ENCODE measurements at regions not wholly inside any gene's neighbourhood (a gene's known extent, or its start where the extent isn't known, plus 50 kb on each side); places are given as distances from the start of the nearest gene placed in this dataset.
A peak's percentile ranks its signal among the peaks of the same experiment; 100 is the strongest.

DNA sequence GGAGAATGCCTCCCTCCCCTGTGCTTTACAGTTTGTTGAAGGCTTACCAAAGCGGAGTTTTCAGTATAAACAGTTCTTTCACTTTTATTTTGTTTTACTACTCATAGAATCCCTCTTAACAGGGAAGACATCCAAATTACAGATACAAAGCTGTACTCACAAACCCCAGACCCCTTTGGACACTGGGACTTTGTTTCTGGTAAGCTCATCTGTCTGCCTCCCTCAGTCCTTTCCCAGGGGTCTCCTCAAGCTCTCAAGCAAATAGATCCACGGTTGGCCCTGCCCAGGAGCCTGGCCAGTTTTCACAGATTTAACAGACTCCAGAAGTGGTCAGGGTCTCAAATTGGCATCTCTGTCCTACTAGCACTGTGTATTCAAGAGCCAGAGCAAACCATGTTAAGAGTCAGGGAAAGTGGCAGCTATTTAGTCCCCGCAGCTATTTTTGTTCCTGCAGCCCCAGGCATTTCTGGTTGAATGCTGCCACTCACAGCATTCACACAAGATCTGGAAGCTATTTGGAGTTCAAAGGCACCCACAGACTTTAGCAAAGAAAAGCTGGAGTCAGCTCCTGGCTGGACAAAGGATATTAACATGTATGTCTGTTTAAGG is 54.2 kb downstream of the TMEM100 start:
- no peak for DNase-seq

DNA sequence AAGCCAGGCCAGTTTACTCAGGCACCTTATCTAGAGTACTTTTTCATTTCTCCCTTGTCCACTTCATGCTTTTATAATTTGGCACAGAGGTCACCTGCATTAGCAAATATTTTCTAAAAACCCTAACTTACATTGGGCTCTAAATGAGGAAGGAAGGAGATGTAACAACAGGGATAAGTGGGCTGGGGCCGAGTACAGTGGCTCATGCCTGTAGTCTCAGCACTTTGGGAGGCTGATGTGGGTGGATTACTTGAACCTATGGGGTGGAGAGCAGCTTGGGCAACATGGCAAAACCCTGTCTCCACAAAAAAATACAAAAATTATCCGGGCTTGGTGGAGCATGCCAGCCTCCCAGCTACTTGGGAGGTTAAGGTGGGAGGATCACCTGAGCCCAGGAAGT is 55.9 kb downstream of the TMEM100 start:
- no peak for DNase-seq

DNA sequence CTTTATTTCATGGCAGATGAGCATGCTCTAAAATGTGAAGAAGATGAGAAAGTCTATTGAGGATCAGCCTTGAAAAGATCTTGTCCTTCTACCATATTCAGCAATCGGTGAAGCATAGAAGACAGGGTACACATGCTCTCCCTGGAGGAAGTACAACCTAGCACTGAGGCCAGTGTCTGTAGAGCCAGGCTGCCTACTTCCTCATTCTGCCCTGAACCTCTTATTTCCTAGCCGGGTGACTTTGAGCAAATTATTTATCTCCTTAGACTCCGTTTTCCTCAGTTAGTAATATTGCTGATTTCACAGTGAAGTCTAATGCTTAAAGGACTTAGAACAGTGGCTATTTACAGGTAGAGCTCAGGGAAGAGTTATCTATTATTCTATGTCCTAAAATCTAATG is 58.4 kb downstream of the TMEM100 start:
- DNase-seq: no peak

DNA sequence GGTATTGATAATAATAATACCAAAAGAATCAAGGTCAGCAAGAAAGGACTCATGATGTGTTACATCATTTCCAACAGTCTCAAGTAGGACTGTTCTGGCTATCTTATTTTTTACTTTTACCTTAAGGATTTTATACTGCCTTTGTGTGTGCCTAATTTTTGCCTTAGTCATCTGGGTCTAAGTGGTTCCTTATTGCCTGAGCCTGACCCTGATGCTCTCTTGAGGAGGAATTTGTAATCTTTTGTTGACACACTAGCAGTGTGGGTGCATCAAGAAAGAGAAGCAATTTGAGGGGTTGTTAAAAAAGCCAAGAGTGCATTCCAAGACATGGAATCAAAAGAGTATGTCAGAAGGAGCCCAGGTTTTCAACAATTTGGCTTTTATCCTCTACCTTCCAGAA is 59.3 kb downstream of the TMEM100 start:
- DNase-seq: no peak

DNA sequence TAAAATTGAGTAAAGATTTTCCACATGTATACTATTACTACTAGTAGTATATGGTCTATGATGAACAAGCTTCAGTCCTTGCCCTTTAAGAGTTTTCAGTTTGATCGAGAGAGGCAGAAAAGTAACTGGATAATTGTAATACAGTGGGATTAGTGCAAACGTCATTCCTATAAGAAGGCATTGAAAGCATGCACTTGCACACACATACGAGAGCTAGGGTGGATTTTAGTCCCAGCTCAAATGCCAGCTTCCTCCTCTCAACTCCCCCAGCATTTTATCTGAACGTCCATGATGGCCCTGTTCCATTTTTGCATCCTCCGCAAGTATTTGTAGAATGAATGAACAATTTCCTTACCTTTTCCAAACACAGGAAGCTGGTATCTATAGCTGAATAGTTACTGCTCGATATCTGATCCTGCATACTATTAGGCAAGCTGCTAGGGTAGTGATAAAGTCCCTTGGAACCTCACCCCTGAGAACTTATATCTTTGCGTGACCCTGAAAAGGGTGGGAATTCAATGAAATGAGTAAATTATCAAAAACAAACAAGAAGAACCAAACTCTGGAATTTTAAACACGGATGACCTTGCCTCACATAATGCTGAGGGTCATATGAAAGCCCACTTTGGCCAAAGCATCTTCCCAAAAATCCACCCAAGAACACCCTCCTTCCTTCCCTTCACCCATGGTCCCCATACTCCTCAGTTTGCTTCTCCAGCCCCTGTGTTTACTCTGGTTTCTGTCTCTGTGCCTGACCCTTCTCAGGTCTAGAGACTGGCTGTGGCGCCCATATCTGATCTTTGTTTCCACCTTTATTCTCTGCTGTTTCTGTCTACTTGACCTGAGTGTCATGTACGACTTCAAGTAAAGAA is 60.5 kb downstream of the TMEM100 start:
- DNase-seq: no peak

DNA sequence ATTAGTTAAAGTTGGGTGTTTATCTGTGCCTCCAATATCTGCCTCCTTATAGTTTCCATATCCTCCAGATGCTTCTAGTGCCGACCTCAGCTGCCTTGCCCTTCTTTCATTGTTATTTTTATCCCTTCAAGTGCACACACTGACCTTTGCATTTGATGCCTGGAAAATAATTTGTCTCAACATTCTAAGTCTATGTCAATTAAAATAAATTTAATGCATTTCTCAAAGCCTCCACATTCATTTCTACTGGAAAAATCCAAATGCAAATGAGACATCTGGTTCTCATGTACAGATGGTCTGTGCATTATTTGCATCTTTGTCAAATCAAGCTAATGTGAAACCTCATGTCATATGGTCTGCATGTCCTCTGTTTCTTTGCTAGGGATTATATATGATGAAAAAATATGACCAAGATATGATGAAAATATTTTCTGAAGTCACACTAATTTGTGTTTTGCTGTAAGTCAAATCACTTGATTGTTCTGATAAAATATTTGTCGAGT is 61.4 kb downstream of the TMEM100 start:
- DNase-seq: no peak

DNA sequence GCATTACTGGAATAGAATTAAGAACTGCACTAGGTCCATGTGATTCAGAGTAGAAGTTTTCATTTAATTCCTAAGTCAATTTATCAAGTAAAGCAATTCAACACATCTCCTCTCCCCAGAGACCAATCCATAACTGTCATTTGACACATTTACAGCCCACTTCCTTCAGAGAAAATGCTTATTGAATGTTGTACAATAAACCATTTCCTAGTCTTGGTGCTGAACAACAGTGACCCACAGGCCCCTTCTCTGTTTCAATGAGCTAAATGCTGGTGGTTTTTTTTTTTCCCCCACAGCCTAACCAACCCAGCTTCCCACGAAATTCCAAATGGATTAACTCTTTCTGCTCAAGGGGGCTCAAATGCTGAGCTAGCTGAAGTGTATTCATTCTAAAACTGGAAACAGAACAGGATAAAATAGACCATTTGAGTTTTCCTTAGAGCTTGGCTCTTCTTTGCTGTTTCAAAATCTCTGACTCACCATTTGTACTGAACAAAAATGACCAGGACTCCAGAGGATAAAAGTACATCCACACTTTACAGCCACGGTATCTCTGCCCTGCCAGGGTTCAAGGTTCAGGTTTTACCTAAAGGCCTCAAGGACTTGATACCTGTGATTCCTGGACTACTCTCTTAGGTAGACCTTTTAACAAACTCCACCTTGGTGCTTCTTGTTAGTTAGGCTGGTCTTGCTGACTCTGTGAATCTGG is 62.3 kb downstream of the TMEM100 start:
- peak; percentile 39 for DNase-seq

DNA sequence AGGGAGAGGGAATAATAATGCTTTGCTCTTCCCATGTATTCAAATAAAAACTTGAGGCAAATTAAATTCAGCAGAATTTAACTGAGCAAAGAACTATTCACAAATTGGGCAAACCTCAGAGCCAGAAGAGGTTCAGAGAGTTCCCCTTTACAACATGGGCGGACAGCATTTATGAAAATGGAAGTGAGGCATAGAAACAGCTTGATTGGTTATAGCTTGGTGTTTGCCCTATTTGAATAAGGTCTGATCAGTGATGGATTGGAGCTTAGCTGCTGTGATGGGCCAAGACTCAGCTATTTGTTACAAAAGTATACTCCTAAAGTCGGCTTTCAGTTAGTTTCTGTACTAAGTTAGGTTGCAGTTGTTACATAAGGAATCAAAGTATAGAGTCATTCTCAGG is 63.0 kb downstream of the TMEM100 start:
- no peak for DNase-seq

DNA sequence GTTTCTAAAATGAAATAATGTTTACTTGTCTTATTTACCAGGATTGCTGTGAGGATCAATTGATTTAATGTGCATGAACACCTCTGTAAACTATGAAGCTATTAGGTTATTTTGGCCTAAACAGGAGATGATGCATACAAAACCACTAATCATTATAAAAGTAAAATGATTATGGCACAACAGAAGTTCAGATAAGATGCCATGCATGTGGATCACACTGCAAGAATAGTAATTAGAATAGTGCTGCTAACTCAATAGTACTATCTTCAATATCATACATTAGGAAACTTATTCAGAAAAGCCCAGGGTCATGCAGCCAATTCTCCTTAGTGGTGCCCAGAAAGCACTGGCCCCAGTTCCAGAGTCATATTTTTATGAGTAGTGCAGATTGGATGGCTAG is 66.9 kb downstream of the TMEM100 start:
- no peak for DNase-seq

DNA sequence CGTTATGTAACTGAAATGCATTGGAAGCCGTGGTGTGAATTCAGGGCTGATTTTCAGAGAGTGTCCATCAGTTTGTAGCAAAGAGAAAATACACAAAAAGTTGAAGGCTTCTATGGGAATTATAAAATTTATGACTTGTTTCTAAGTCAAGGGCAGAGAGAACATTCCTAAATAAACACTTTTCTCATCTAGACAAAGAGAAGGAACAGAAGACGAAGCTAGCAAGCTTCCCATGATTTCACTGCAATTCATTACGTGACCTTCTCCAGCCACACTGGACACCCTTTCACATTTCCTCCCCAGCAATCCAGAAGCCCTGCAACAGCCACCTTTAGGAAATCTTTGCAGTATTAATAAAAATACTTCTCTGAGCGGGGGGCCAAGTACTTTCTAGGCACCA is 67.8 kb downstream of the TMEM100 start:
- DNase-seq: no peak

DNA sequence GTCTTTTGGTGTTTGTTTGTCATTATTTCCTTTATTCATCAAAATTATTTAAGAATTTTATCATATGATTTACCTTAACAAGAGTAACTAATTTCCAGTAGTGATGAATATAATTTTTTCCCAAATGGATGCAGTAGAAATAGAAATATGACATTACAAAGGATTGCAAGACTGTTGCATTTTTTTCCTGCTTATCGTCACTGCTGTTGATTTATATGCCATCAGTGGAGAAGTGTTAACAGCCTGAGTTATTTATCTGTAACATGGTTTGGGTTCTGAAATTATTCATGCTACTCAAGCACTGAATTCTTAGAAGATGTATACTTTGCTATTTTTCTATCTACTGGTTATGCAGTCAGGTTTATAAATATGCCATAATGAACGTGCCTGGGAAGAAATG is 68.6 kb downstream of the TMEM100 start:
- peak; percentile 49 for DNase-seq

DNA sequence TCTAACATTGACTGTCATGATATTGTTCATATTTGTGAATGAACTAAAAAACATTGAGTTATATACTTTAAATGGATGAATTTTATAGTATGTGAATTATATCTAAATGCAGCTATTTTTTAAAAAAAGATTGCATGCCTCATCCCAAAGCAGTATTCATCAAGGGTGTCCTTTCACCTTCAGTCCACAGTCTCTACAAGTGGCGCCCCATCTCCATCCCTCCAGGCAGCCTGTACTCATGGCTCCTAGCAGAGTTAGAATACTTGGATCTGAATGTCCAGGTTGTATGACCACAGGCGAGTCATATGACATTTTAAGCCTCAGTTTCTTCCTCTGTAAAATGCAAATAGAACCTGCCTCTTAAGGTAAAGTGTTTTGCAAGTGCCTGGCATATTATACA is 69.8 kb downstream of the TMEM100 start:
- no peak for DNase-seq

DNA sequence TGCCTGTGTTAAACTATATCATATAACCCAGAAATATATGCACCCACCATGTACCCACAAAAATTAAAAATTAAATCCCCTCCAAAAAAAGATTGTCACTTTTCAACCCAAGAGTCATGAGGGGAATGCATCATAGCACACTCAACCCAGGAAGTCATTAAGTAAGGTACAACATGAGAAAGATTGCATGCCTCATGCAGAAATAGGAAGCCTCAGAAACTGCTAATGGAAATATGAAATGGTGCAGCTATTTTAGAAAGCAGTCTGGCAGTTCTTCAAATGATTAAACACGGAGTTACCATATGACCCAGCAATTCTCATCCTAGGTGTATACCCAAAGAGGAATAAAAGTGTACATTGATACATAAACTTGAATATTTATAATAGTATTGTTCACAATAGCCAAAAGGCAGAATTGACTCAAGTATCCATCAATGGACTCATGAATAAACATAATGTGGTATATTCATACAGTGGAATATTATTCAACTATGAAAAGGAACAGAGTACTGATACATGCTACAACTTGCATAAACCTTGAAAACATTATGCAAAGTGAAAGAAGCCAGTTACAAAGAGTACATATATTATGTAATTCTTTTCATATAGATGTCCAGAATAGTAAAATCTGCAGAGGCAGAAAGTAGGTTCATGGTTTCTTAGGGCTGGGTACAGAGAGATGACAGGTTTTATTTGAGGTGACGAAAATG is 70.4 kb downstream of the TMEM100 start:
- DNase-seq: no peak

DNA sequence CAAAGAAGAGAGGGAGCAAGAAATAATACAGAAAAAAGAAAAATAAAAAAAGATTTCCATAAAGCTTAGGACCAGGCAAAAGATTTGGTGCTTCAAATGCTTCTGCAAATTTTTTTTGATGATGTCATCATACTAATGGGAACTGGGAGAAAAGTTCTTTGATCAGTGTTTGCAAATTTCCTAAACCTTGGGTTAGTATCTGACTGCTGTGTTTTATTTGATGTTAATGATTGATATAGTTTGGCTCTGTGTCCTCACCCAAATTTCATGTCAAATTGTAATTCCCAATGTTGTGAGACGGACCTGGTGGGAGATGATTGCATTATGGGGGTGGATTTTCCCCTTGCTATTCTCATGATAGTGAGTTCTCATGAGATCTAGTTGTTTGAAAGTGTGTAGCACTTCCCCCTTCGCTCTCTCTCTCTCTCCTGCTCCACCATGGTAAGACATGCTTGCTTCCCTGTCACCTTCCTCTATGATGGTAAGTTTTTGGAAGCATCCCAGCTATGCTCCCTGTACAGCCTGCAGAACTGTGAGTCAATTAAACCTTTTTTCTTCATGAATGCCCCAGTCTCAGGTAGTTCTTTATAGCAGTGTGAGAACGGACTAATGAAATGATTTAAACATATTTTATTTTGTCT is 72.6 kb downstream of the TMEM100 start:
- no peak for DNase-seq

DNA sequence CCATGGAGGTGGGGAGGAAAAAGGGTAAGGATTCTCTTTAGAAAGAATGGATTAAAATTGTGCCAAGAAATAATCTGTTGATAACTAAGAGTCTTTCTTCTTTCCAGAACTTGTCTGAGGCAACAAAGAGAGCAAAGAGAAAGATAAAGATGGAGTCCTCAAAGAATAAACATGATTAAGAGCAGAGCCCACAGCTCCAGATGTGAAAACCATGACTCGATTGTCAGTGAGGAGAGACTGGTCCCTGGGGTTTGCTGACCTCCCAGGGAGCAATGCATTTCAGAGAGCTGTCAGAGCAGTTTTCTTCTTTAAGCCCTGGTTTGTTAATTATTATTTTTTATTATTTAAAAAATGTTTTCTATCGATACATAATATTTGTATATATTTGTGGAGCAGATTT is 74.6 kb downstream of the TMEM100 start:
- peak; percentile 33 for DNase-seq

DNA sequence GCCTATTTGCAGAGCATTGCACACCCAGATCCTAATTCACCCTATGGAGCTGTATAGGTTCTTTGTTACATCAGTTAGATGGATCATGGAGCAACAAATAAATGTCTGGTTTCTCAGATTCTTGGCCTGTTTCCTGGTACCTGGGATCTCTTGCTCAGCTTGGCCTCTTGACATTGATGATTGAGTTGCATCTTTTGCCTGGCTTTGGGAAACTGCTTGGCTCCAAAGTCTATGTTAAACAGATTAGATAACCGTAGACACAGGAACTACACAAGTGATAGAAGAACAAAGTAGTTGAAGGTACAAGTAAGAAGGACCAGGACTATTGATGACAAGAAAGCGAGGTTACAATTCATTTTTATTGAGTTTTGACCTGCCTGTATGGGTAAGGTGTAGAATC is 77.3 kb downstream of the TMEM100 start:
- no peak for DNase-seq

DNA sequence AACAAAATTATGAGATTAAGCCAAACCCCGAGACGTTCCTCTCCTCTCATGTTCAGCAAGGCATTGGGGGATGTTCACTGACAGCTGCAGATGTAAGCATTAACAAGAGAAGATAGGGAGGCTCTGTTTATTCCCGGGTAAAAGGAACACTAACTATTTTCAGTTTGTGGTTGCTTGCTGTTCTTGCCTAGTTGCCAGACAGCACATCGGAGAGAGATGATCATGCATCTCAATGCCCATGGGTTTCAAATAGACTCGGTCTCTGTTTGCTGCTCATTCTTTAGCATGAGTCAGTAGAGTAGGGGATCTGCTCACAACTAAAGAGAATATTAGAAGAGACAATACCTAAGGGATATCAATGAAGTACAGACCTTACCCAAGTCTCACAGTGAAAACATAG is 78.3 kb downstream of the TMEM100 start:
- no peak for DNase-seq

DNA sequence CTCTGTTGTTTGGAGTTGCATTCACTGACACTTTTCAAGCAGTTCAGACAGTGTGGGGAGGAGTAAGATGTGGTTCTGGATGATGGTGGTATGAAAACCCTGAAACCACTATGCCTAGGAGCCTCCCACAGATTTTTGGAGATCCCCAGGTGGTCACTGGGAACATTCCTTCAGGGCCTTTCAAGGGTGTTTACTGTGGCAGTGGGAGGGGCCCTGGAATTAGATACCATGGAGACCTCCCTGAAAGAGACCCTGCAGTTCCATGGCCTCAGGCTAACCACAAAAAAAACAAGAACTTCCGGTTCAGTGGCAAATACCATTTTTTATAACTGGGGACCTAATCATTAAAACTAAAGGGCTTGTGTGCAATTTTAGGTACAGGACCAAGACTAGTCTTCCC is 79.9 kb downstream of the TMEM100 start:
- DNase-seq: peak; percentile 7

DNA sequence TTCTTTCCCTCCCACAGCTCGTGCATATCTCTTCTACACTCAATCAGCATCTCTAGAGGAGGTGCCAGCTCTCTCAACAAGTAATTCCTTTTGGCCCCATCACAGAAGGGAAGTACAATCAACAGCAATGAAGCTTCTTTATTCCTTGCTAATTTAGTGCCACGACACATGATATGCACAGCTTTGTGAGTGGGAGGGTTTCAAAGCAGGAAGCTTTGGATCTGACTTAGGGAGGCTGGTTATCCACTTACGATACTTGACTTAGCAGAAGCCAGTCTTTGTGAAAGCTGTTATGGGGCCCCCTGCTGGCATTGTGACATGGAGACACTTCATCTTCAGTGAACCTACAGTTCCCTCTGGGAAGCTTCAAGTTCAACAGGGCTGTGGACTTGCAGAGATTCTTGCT is 81.0 kb downstream of the TMEM100 start:
- peak; percentile 48 for DNase-seq

DNA sequence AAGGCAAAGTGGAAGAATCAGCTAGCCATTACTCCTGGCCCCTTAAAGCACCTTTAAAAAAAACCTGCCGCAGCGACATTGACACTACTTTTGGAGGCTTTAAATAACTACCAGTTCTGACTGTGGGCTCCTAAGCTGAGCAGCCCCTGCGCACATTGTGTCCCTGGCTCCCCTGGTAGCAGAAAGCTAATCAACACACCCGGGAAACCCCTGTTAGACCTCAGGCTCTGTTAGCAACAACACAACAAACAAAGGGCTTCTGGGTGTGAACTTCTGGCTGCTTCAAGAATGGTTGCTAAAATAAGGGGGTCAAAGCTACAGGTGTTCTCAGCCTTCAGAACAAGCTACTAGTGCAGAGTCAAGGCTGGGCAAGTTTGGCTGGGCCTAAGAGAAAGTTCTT is 83.6 kb downstream of the TMEM100 start:
- no peak for DNase-seq

DNA sequence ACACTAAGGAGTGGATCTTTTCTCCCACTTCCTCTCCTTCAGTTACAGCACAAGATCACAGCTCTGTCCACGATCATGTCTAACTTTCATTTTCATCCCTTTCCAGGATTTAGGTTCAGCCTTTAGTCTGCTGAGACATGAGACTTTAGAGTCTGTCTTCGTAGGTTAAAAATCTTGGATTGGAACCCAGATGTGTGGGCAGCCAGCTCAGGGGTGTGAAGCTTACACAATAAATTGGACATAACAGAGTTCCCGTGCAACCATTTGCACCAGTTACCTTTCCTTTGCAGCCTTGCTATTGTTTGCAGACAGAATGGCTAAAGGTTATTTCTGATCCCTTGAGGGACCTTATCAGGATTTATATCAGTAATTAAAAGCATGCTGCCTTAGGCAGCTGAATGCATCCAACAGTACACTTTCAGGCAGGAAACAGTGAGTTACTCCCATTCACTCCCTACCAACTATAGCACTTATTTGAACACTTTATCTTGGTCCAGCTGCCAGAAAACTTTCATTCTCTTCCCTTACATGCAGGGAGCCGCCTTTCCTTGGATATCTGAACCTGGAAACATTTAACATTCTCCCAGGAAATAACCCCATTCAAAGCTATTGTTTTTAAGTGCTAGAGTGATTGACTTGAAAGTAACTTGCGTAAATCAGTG is 87.3 kb downstream of the TMEM100 start:
- DNase-seq: no peak

DNA sequence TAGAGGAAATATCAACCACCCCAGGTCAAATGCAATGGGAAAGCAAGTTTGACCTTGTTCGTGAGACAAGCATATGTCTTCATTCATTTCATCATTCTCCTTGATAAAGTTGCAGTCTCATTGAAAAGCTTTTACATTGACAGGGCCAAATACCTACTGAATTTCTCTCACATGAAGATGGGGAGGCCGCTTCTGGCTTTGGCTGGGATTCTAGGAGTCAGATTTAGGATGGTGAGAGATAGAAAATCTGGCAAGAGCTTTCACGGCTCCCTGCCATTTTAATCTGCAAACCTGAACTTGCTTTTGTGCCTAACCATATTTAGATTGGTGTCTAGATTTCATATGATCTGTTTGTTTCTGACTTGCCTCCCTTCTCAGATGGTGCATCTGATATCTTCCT is 88.0 kb downstream of the TMEM100 start:
- DNase-seq: no peak

Measured in fibroblast of skin of back (primary cell).